ENCODE measurements at regions not wholly inside any gene's neighbourhood (a gene's known extent, or its start where the extent isn't known, plus 50 kb on each side); places are given as distances from the start of the nearest gene placed in this dataset.

DNA sequence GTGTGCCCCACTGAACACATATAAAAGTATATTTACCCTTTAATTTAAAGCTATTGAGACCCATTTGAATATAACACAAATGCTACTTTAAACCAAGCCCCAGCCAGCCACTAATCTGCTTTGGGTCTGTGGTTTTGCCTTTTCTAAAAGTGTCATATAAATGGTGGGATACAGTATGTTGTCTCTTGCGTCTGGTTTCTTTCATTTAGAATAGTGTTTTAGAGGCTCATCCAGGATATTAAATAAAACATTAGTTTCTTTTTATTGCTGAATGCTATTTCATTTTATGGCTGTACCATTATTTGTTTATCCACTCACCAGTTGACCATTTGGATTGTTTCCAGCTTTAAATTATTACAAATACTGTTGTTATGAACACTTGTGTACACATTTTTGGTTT, 290.5 kb upstream of the SORL1-AS1 start:
- ATAC-seq (no peak), DNase-seq (no peak)
- no peak for TF ChIP-seq POLR2A (IDR thresholded peaks at IDR 0.05)
- TF ChIP-seq, protein P1, sequence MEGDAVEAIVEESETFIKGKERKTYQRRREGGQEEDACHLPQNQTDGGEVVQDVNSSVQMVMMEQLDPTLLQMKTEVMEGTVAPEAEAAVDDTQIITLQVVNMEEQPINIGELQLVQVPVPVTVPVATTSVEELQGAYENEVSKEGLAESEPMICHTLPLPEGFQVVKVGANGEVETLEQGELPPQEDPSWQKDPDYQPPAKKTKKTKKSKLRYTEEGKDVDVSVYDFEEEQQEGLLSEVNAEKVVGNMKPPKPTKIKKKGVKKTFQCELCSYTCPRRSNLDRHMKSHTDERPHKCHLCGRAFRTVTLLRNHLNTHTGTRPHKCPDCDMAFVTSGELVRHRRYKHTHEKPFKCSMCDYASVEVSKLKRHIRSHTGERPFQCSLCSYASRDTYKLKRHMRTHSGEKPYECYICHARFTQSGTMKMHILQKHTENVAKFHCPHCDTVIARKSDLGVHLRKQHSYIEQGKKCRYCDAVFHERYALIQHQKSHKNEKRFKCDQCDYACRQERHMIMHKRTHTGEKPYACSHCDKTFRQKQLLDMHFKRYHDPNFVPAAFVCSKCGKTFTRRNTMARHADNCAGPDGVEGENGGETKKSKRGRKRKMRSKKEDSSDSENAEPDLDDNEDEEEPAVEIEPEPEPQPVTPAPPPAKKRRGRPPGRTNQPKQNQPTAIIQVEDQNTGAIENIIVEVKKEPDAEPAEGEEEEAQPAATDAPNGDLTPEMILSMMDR (IDR thresholded peaks at IDR 0.05) = no peak
- Histone ChIP-seq H3K4me1 (peaks cover 0 to 28% (median 19%) of the 10 kb centered on the region in 12 donors), H3K36me3 (no peaks in the 10 kb centered on the region), H3K4me3 (no peak overlapping the region), H3K9me3 (peaks cover 0 to 18% (median 7%) of the 10 kb centered on the region in 12 donors), H3K27me3 (no peaks in the 10 kb centered on the region), H3K27ac (peak overlapping the region in 5 of 12 donors; percentile 81 to 89 (median 88))
- 94 to 99% (median 95%) methylated on average over 1 of the region's 1 CpG for WGBS, 4 donors
- intact Hi-C loops (cut with DNase I) = loop anchor here in 5 of 10 donors (2.0 to 10.0 kb wide), 5 partner anchors 46 to 362 kb away; no protein-coding TSS in a partner anchor

DNA sequence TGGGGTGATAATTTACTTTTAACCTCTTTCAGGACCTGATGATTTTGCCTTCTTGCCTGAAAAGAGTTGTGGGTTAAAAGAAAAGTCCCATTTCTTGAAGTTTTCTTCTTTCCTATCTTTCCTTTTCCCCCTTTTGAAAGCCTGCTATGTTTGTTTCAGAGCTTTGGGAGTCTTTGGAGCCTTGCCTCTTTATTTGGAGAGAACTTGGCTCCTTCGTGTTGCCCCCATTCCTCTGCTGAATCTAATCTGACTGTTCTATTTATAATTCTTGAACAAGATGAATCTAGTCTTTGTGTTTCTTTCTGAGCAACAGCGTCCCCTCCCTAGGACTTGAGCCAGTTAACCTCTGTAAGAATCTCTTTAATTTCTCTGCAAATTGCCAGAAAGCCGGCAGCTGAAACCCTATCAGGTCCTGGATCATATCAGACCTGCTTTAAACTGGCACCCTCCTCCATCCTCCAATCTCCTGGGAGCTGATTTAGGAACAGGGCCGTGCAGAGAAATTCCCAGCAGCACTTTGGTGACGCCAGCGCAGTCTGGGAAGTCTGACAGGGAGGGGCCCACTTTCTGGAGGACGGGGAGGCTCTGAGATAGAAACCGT, 289.1 kb upstream of the SORL1-AS1 start:
- intact Hi-C loops (cut with DNase I) = loop anchor here in 6 of 10 donors (1.0 to 10.0 kb wide), 6 partner anchors 45 to 363 kb away; no protein-coding TSS in a partner anchor
- WGBS, 4 donors = 18 to 24% (median 20%) methylated on average over 8 of the region's 8 CpGs
- H3K27ac ChIP-seq = peak overlapping the region; percentile 68 to 91 (median 84)
- H3K36me3 ChIP-seq = no peaks in the 10 kb centered on the region
- peaks cover 0 to 18% (median 7%) of the 10 kb centered on the region in 12 donors for H3K9me3 ChIP-seq
- ATAC-seq (peak; percentile 88 to 97 (median 96)), DNase-seq (peak; percentile 76 to 90 (median 79))
- H3K4me1 ChIP-seq = peaks cover 0 to 28% (median 19%) of the 10 kb centered on the region in 12 donors
- peak overlapping the region in 5 of 12 donors; percentile 5 to 19 (median 14) for H3K4me3 ChIP-seq
- H3K27me3 ChIP-seq = no peaks in the 10 kb centered on the region
- TF ChIP-seq, protein P1 (IDR thresholded peaks at IDR 0.05) = peak in 6 of 12 donors; percentile 7 to 27 (median 18)
- no peak for TF ChIP-seq POLR2A (IDR thresholded peaks at IDR 0.05)

DNA sequence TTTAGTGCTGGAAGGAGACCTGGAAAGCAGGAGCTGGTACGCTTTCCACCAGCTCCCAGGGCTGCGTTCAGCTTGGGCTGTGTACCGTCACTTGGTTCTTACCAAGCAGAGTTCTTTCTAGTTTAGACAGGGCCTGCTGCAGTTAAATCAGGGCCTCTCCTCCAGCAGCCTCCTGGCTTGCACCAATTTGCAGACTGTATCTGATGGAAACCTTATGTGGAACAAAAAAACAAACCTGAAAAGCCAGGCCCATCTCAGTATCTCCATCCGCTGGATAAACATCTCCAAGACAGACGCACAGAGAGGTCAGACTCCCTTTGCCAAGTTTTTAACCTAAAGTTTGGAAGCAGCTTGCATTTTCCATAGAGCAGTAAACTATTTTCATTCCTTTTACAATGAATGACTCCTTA, 288.6 kb upstream of the SORL1-AS1 start:
- Histone ChIP-seq H3K4me3 (peak overlapping the region in 5 of 12 donors; percentile 5 to 19 (median 14)), H3K4me1 (peaks cover 0 to 28% (median 19%) of the 10 kb centered on the region in 12 donors)
- intact Hi-C loops (cut with DNase I) = loop anchor here in 6 of 10 donors (1.0 to 10.0 kb wide), 5 partner anchors 84 to 363 kb away; no protein-coding TSS in a partner anchor

DNA sequence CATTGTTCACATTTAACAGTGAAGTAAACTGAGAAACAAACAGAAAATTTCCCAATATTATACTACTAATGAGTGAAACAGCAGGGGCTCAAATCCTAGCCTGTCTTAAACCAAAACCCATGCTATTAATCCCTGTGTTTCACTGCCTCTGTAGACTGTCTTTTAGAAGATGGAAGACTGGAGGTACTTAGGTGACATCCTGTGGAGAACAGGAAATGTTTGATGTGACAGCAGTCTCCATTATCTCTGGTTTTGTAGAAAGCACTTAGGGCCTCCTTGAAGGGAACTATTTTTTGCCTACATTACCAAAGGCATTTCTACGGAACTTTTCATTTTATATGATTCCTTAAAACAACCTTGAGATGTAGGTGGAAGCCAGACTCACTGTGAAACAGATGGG, 288.1 kb upstream of the SORL1-AS1 start:
- no peak overlapping the region for H3K4me3 ChIP-seq
- H3K36me3 ChIP-seq = no peaks in the 10 kb centered on the region
- peaks cover 0 to 28% (median 19%) of the 10 kb centered on the region in 12 donors for H3K4me1 ChIP-seq
- peak overlapping the region; percentile 68 to 91 (median 84) for H3K27ac ChIP-seq
- intact Hi-C loops (cut with DNase I) = loop anchor here in 6 of 10 donors (1.0 to 10.0 kb wide), 5 partner anchors 84 to 364 kb away; no protein-coding TSS in a partner anchor
- no peak for DNase-seq
- WGBS, 4 donors = 57 to 69% (median 64%) methylated on average over 1 of the region's 1 CpG
- no peak for ATAC-seq
- peaks cover 0 to 18% (median 7%) of the 10 kb centered on the region in 12 donors for H3K9me3 ChIP-seq
- TF ChIP-seq, protein P1 (IDR thresholded peaks at IDR 0.05) = no peak
- TF ChIP-seq POLR2A (IDR thresholded peaks at IDR 0.05) = no peak
- no peaks in the 10 kb centered on the region for H3K27me3 ChIP-seq

More for the DNA sequence above, 288.6 kb upstream of the SORL1-AS1 start:
- H3K9me3 ChIP-seq = peaks cover 0 to 18% (median 7%) of the 10 kb centered on the region in 12 donors
- ATAC-seq = peak; percentile 19 to 60 (median 52)
- no peak for TF ChIP-seq POLR2A (IDR thresholded peaks at IDR 0.05)
- TF ChIP-seq, protein P1 (IDR thresholded peaks at IDR 0.05) = no peak
- WGBS, 4 donors = 54 to 66% (median 60%) methylated on average over 5 of the region's 5 CpGs
- H3K27ac ChIP-seq = peak overlapping the region; percentile 68 to 91 (median 84)
- H3K36me3 ChIP-seq = no peaks in the 10 kb centered on the region
- peak in 3 of 5 donors; percentile 18 to 35 (median 28) for DNase-seq
- no peaks in the 10 kb centered on the region for H3K27me3 ChIP-seq
